GM18909 (cell line): ENCODE measurements at regions not wholly inside any gene's neighbourhood (a gene's known extent, or its start where the extent isn't known, plus 50 kb on each side); places are given as distances from the start of the nearest gene placed in this dataset.

Experiments used
- ATAC-seq: cut with Tn5 transposase; IDR thresholded peaks from one replicate; pipeline ENCODE4 v1.9.1; 2021; ENCODE audit warnings: mild to moderate bottlenecking; ENCODE audit not compliant: unreplicated experiment, poor library complexity

GRCh38 chr5:157915638-157916037 lies 56.7 kb upstream of the CLINT1 start:
- ATAC-seq, result no peak

- no peak for ATAC-seq
Measured at GRCh38 chr5:157914151-157914788, 55.3 kb upstream of the CLINT1 start.

GRCh38 chr5:157913575-157913974 lies 54.6 kb upstream of the CLINT1 start:
- no peak for ATAC-seq

- ATAC-seq, result peak; percentile 93
Measured at GRCh38 chr5:157912621-157913325, 53.8 kb upstream of the CLINT1 start.

GRCh38 chr5:157911568-157911967 lies 52.6 kb upstream of the CLINT1 start:
- ATAC-seq, result no peak
